Smooth muscle cell (in vitro differentiated cells): ENCODE measurements at regions not wholly inside any gene's neighbourhood (a gene's known extent, or its start where the extent isn't known, plus 50 kb on each side); places are given as distances from the start of the nearest gene placed in this dataset.

Experiments used
- DNase-seq: peaks from one replicate; lab custom pipeline; 2025; ENCODE audit not compliant: unreplicated experiment; lab: John Stamatoyannopoulos, UW
- H2AFZ ChIP-seq: fragments of 200-600 bp; sonication (generic); 2 replicates; pipeline ENCODE4 v1.6.0; 2016; ENCODE audit warnings: antibody characterized with exemption, low read depth, mild to moderate bottlenecking
- H3F3A ChIP-seq: fragments of 200-600 bp; sonication (generic); 2 replicates; pipeline ENCODE4 v1.6.0; 2017; ENCODE audit warnings: antibody characterized with exemption, low read depth
- H3K27ac ChIP-seq: fragments of 200-600 bp; sonication (generic); 2 replicates; pipeline ENCODE4 v1.5.1; 2016; ENCODE audit warnings: low read depth, mild to moderate bottlenecking
- H3K27me3 ChIP-seq: fragments of 200-600 bp; sonication (generic); 2 replicates; pipeline ENCODE4 v1.6.1; 2016; ENCODE audit warnings: low read depth, mild to moderate bottlenecking
- H3K36me3 ChIP-seq: fragments of 200-600 bp; sonication (generic); 2 replicates; pipeline ENCODE4 v1.5.1; 2016; ENCODE audit warnings: low read depth
- H3K4me1 ChIP-seq: fragments of 200-600 bp; sonication (generic); 2 replicates; pipeline ENCODE4 v1.5.1; 2016; ENCODE audit warnings: low read depth
- H3K4me2 ChIP-seq: fragments of 200-600 bp; sonication (generic); 2 replicates; pipeline ENCODE4 v1.6.0; 2016; ENCODE audit warnings: mild to moderate bottlenecking
- H3K4me3 ChIP-seq: fragments of 200-600 bp; sonication (generic); 2 replicates; pipeline ENCODE4 v1.5.1; 2016; ENCODE audit warnings: mild to moderate bottlenecking
- H3K79me2 ChIP-seq: fragments of 200-600 bp; sonication (generic); 2 replicates; pipeline ENCODE4 v1.6.0; 2016; ENCODE audit warnings: low read depth, mild to moderate bottlenecking
- H3K9ac ChIP-seq: fragments of 200-600 bp; sonication (generic); 2 replicates; pipeline ENCODE4 v1.6.0; 2016; ENCODE audit warnings: low read depth
- H3K9me3 ChIP-seq: fragments of 200-600 bp; sonication (generic); replicated peaks from 2 replicates; pipeline ENCODE4 v1.5.1; 2016; ENCODE audit warnings: low read depth
- H4K20me1 ChIP-seq: fragments of 200-600 bp; sonication (generic); 2 replicates; pipeline ENCODE4 v1.6.0; 2016; ENCODE audit warnings: low read depth
- CTCF ChIP-seq: fragments of 200-600 bp; sonication (generic); IDR thresholded peaks from 2 replicates; pipeline ENCODE4 v1.5.1; 2017; ENCODE audit warnings: borderline replicate concordance, mild to moderate bottlenecking, antibody characterized with exemption; ENCODE audit not compliant: insufficient read depth, poor library complexity, severe bottlenecking
- WGBS: methylation state at CpG from one replicate; pipeline ENCODE4 v1.1.7; 2016; ENCODE audit warnings: low lambda C conversion rate; 5-methylcytosine and 5-hydroxymethylcytosine counted together

GRCh38 chr10:58885146-58885545, 291.3 kb upstream of the PHYHIPL start:
- H3F3A ChIP-seq = no peaks in the 10 kb centered on the region
- no peak for DNase-seq
- WGBS = 92% methylated on average over 3 of the region's 3 CpGs
- no peaks in the 10 kb centered on the region for H3K27me3 ChIP-seq
- no peak overlapping the region for H3K9ac ChIP-seq
- H3K79me2 ChIP-seq = no peaks in the 10 kb centered on the region
- H2AFZ ChIP-seq = no peak overlapping the region
- H4K20me1 ChIP-seq = no peaks in the 10 kb centered on the region
- H3K36me3 ChIP-seq = peaks cover 5% of the 10 kb centered on the region
- no peak for TF ChIP-seq CTCF
- H3K4me2 ChIP-seq = no peak overlapping the region
- no peaks in the 10 kb centered on the region for H3K4me1 ChIP-seq
- no peak overlapping the region for H3K27ac ChIP-seq
- no peaks in the 10 kb centered on the region for H3K9me3 ChIP-seq
- H3K4me3 ChIP-seq = no peak overlapping the region

- TF ChIP-seq CTCF = no peak
- Histone ChIP-seq H3K4me3 (no peak overlapping the region), H4K20me1 (no peaks in the 10 kb centered on the region), H3K27ac (no peak overlapping the region), H3K9me3 (no peaks in the 10 kb centered on the region), H3K4me1 (no peaks in the 10 kb centered on the region), H3K27me3 (no peaks in the 10 kb centered on the region), H3K79me2 (no peaks in the 10 kb centered on the region), H3K4me2 (no peak overlapping the region), H3K36me3 (peaks cover 5% of the 10 kb centered on the region), H2AFZ (no peak overlapping the region), H3K9ac (no peak overlapping the region), H3F3A (no peaks in the 10 kb centered on the region)
- DNase-seq = no peak
- WGBS = 88% methylated on average over 3 of the region's 3 CpGs
These were observed 290.6 kb upstream of the PHYHIPL start for GRCh38 chr10:58885686-58886345.

- H2AFZ ChIP-seq = no peak overlapping the region
- no peak for DNase-seq
- TF ChIP-seq CTCF = no peak
These were observed 290.0 kb upstream of the PHYHIPL start for GRCh38 chr10:58886406-58886805.

GRCh38 chr10:58887474-58887873, 289.0 kb upstream of the PHYHIPL start:
- Histone ChIP-seq H3K36me3 (no peaks in the 10 kb centered on the region), H3K9ac (no peak overlapping the region), H3K27me3 (no peaks in the 10 kb centered on the region), H3K9me3 (no peaks in the 10 kb centered on the region), H2AFZ (no peak overlapping the region), H3K79me2 (no peaks in the 10 kb centered on the region), H3K4me2 (no peak overlapping the region), H3K27ac (no peak overlapping the region), H4K20me1 (no peaks in the 10 kb centered on the region), H3K4me1 (no peaks in the 10 kb centered on the region), H3K4me3 (no peak overlapping the region), H3F3A (no peaks in the 10 kb centered on the region)
- no peak for DNase-seq
- no peak for TF ChIP-seq CTCF
- WGBS = 81% methylated on average over 2 of the region's 2 CpGs

More at GRCh38 chr10:58886406-58886805, 290.0 kb upstream of the PHYHIPL start:
- Histone ChIP-seq H3K79me2 (no peaks in the 10 kb centered on the region), H3K4me3 (no peak overlapping the region), H3K9ac (no peak overlapping the region), H3K9me3 (no peaks in the 10 kb centered on the region), H3K27me3 (no peaks in the 10 kb centered on the region), H4K20me1 (no peaks in the 10 kb centered on the region), H3K4me1 (no peaks in the 10 kb centered on the region), H3F3A (no peaks in the 10 kb centered on the region), H3K27ac (no peak overlapping the region), H3K4me2 (no peak overlapping the region), H3K36me3 (peaks cover 4% of the 10 kb centered on the region)
- 87% methylated on average over 2 of the region's 2 CpGs for WGBS
